CD8-positive, alpha-beta memory T cell (primary cell): ENCODE measurements at regions not wholly inside any gene's neighbourhood (a gene's known extent, or its start where the extent isn't known, plus 50 kb on each side); places are given as distances from the start of the nearest gene placed in this dataset.
A peak's percentile ranks its signal among the peaks of the same experiment; 100 is the strongest.

Experiments
- CTCF ChIA-PET: fragments of 350-600 bp; sonication (Branson Sonifier 250); formaldehyde crosslinking; loops from one replicate; lab custom pipeline; 2021; ENCODE audit warnings: antibody characterized with exemption; lab: Charles Lee
- POLR2A ChIA-PET: fragments of 350-600 bp; sonication (Branson Sonifier 250); formaldehyde crosslinking; loops from one replicate; lab custom pipeline; 2021; ENCODE audit warnings: antibody characterized with exemption; lab: Charles Lee
- DNase-seq, 5 donors: peaks; one replicate each; pipeline versions ENCODE4 v3.0.0 to v3.0.0-alpha.2; 2020 to 2022; ENCODE audit warnings: mixed read lengths in 1 of 5
- H3K27ac ChIP-seq: one replicate; pipeline ENCODE4 v1.7.0; 2013; ENCODE audit warnings: low read depth, mild to moderate bottlenecking, low read length, moderate library complexity
- H3K27me3 ChIP-seq: 2 replicates; pipeline ENCODE4 v1.7.0; 2013; ENCODE audit warnings: low read length, mild to moderate bottlenecking; ENCODE audit not compliant: insufficient read depth, poor library complexity, severe bottlenecking
- H3K36me3 ChIP-seq: 2 replicates; pipeline ENCODE4 v1.7.0; 2013; ENCODE audit warnings: mild to moderate bottlenecking, low read length, moderate library complexity; ENCODE audit not compliant: insufficient read depth
- H3K4me1 ChIP-seq: 2 replicates; pipeline ENCODE4 v1.7.0; 2013; ENCODE audit warnings: mild to moderate bottlenecking, low read length, moderate library complexity; ENCODE audit not compliant: insufficient read depth
- H3K4me3 ChIP-seq: 2 replicates; pipeline ENCODE4 v1.7.0; 2013; ENCODE audit warnings: mild to moderate bottlenecking, low read length
- H3K9me3 ChIP-seq: 2 replicates; pipeline ENCODE4 v1.7.0; 2013; ENCODE audit warnings: mild to moderate bottlenecking, low read length
- H3K27ac Mint-ChIP-seq, 8 donors: one replicate each; pipeline ENCODE4 v1.8.0; 2020 to 2021; ENCODE audit warnings: mixed read lengths in 8 of 8, mild to moderate bottlenecking in 6 of 8, inconsistent platforms in 3 of 8, moderate library complexity in 3 of 8
- H3K27me3 Mint-ChIP-seq, 2 donors: one replicate each; pipeline ENCODE4 v1.8.0; 2020 to 2021; ENCODE audit warnings: mixed read lengths in 2 of 2, mild to moderate bottlenecking in 1 of 2, moderate library complexity in 1 of 2
- H3K36me3 Mint-ChIP-seq, 3 donors: one replicate each; pipeline ENCODE4 v1.8.0; 2020 to 2021; ENCODE audit warnings: mixed read lengths in 3 of 3, inconsistent platforms in 1 of 3, mild to moderate bottlenecking in 1 of 3
- H3K4me1 Mint-ChIP-seq, 3 donors: one replicate each; pipeline ENCODE4 v1.8.0; 2020 to 2021; ENCODE audit warnings: mixed read lengths in 3 of 3, inconsistent platforms in 1 of 3, mild to moderate bottlenecking in 1 of 3
- H3K4me3 Mint-ChIP-seq, 7 donors: one replicate each; pipeline ENCODE4 v1.8.0; 2020 to 2021; ENCODE audit warnings: mixed read lengths in 7 of 7, mild to moderate bottlenecking in 6 of 7, moderate library complexity in 4 of 7, inconsistent platforms in 2 of 7
- H3K9me3 Mint-ChIP-seq, 5 donors: one replicate each; pipeline ENCODE4 v1.8.0; 2020 to 2022; ENCODE audit warnings: mixed read lengths in 5 of 5, mild to moderate bottlenecking in 3 of 5, moderate library complexity in 2 of 5, inconsistent platforms in 1 of 5

DNA sequence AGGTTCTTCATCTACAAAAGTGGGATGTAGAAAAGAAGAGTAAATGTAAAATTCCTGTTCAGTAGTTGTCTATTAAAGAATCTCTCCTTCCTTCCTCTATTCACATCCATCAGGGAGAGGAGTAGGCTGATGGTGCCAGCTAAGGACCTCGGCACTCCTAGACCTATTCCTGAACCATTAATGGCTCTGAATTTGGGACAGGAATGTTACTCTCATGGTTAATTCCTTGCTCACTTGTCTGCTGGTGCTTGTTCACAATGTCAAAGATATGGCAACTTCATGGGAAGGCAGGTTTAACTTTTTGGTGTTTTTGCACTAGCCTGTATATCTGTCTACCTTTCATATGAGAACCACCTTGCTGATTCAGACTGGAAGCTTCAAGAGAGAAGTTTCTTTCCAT, 206.6 kb downstream of the DAD1 start:
- Histone ChIP-seq H3K27me3 (no peaks in the 10 kb centered on the region), H3K4me3 (no peak overlapping the region), H3K27ac (no peak overlapping the region), H3K9me3 (no peaks in the 10 kb centered on the region), H3K4me1 (no peaks in the 10 kb centered on the region), H3K36me3 (no peaks in the 10 kb centered on the region)
- H3K36me3 Mint-ChIP-seq, result no peaks in the 10 kb centered on the region
- H3K27me3 Mint-ChIP-seq, result no peaks in the 10 kb centered on the region
- no peak overlapping the region for H3K27ac Mint-ChIP-seq
- no peak for DNase-seq
- ChIA-PET CTCF (no interaction called here), POLR2A (no interaction called here)
- H3K4me3 Mint-ChIP-seq, result no peak overlapping the region
- H3K9me3 Mint-ChIP-seq, result no peaks in the 10 kb centered on the region
- H3K4me1 Mint-ChIP-seq, result no peaks in the 10 kb centered on the region

DNA sequence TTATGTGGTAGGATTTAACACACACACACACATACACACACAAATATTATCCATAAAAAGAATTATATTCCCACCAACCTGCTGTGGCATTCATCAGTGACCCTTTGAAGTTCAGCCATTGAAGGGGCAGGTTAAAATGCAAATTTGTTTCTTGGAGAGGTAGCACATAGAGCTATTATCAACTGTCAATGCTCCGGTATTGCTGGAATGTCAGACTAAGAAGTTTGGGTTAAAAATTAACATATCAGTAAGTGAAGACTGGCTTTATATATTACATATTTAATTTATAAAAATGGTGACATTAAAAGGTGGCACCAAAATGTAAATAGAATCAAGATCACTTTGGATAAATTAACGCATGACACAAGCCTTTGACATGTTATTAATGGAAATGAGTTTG, 207.3 kb downstream of the DAD1 start:
- no peaks in the 10 kb centered on the region for H3K4me1 Mint-ChIP-seq
- POLR2A ChIA-PET, result no interaction called here

DNA sequence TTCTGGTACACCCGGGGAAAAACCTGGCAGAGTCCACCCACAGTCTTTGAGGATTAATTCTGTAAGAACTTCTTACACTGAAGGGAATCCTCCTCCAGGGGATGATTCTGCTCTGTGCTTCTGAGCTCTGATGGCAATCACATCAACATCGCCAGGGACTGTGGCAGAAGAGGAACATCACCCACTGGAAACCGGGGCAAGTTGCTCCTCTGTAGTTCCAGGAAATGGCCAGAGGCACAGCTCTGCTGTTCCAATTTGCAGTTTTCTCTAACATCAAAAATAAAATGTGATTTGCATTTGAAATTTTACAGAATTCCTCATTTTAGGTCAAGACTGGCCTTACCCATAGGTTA, 207.6 kb downstream of the DAD1 start:
- Mint-ChIP-seq H3K27ac (peak overlapping the region in 1 of 8 donors; percentile 35), H3K4me1 (no peaks in the 10 kb centered on the region), H3K27me3 (no peaks in the 10 kb centered on the region), H3K9me3 (no peaks in the 10 kb centered on the region), H3K4me3 (no peak overlapping the region), H3K36me3 (no peaks in the 10 kb centered on the region)
- no peaks in the 10 kb centered on the region for H3K36me3 ChIP-seq
- H3K9me3 ChIP-seq, result no peaks in the 10 kb centered on the region
- ChIA-PET POLR2A (no interaction called here), CTCF (no interaction called here)
- no peak overlapping the region for H3K27ac ChIP-seq
- H3K27me3 ChIP-seq, result no peaks in the 10 kb centered on the region
- DNase-seq, result no peak
- no peaks in the 10 kb centered on the region for H3K4me1 ChIP-seq
- H3K4me3 ChIP-seq, result no peak overlapping the region

More for the DNA sequence above, 207.3 kb downstream of the DAD1 start:
- no peak overlapping the region for H3K27ac Mint-ChIP-seq
- no peaks in the 10 kb centered on the region for H3K9me3 Mint-ChIP-seq
- Histone ChIP-seq H3K4me1 (no peaks in the 10 kb centered on the region), H3K9me3 (no peaks in the 10 kb centered on the region), H3K4me3 (no peak overlapping the region), H3K27ac (no peak overlapping the region), H3K36me3 (no peaks in the 10 kb centered on the region), H3K27me3 (no peaks in the 10 kb centered on the region)
- no peaks in the 10 kb centered on the region for H3K27me3 Mint-ChIP-seq
- CTCF ChIA-PET, result no interaction called here
- no peak for DNase-seq
- no peak overlapping the region for H3K4me3 Mint-ChIP-seq
- H3K36me3 Mint-ChIP-seq, result no peaks in the 10 kb centered on the region

DNA sequence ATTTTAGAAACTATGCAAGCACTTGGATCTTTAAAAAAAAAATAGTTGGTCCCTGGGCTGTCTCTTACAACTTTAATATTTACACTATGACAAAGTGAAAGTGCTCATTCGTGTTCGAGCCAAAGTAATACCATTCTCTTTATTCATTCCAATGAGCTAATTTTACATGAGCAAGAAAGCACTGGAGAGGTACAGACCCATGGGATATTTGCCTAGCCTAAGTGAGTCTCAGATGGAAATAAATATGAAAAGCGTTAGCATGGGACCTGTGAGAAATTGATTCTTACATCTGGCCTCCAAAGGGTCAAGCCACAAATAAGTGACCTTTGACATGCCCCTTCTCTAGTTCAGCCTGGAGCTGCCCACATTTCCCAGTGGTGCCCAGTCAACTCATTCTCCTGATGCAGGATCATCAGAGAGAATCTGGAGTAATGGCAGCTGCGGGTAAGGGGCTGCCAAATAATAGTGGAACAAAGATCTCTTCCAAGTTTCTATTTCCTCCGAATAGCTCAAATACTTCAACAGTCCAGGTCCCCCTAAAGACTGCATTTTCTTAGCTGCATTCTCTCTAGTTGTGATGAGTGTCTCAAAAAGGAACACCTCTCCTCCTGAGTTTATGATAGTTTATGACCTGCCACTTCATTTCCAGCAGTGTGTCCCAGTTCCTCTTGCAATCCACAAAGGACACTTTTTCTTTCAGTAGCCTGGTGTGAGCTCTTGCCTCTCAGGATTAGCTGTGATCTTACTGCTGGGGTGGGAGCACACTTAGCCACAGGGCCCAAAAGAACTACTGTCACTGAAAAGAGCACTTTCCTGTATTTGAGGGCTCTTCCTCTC, 208.2 kb downstream of the DAD1 start:
- Mint-ChIP-seq H3K4me3 (no peak overlapping the region), H3K4me1 (no peaks in the 10 kb centered on the region), H3K9me3 (no peaks in the 10 kb centered on the region), H3K36me3 (no peaks in the 10 kb centered on the region), H3K27me3 (no peaks in the 10 kb centered on the region), H3K27ac (peak overlapping the region in 1 of 8 donors; percentile 35)
- no peak overlapping the region for H3K4me3 ChIP-seq
- no peak for DNase-seq
- H3K9me3 ChIP-seq, result no peaks in the 10 kb centered on the region
- POLR2A ChIA-PET, result no interaction called here
- H3K27me3 ChIP-seq, result no peaks in the 10 kb centered on the region
- no peaks in the 10 kb centered on the region for H3K36me3 ChIP-seq
- no peak overlapping the region for H3K27ac ChIP-seq
- no peaks in the 10 kb centered on the region for H3K4me1 ChIP-seq
- CTCF ChIA-PET, result no interaction called here

DNA sequence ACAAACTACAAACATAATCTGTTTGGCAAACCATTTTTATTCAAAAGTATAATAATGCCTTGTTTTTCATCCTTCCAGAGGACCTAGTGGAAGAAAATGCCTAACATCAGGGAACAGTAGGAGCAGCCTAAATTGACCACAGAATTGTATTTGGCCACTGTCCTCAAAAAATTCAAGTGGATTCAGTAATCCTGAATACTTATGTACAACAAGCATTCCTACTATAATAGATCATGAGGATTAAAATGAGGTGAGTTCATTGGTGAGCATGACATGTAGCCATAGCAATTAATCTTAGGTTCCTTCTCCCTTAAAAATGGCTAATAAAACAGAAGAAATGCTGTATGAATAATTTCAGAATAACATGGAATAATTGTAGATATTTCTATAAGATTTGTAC, 209.3 kb downstream of the DAD1 start:
- H3K27me3 ChIP-seq, result no peaks in the 10 kb centered on the region
- Mint-ChIP-seq H3K4me3 (no peak overlapping the region), H3K27ac (no peak overlapping the region), H3K27me3 (no peaks in the 10 kb centered on the region), H3K9me3 (no peaks in the 10 kb centered on the region), H3K4me1 (no peaks in the 10 kb centered on the region), H3K36me3 (no peaks in the 10 kb centered on the region)
- H3K4me3 ChIP-seq, result no peak overlapping the region
- DNase-seq, result no peak
- ChIA-PET CTCF (no interaction called here), POLR2A (no interaction called here)
- H3K27ac ChIP-seq, result no peak overlapping the region
- no peaks in the 10 kb centered on the region for H3K9me3 ChIP-seq
- no peaks in the 10 kb centered on the region for H3K36me3 ChIP-seq
- H3K4me1 ChIP-seq, result no peaks in the 10 kb centered on the region

DNA sequence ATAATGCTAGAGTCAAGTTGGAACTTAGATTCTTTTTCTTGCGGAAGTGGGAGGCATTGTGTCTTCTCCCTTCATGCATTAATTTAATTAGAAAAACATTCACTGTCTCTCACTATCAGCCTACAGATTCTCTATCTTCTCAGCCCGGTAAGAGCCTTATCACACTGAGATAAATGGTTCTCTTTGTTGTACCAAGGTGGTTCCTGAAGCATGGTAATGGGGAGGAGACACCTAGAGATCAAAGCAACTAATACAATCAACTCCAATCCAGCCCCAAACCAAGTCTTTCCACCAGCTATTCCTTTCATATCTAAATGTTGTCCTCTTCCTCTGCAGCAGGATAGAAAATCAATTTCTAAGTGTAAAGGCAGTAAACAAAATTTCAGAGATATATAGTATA, 210.8 kb downstream of the DAD1 start:
- H3K27ac ChIP-seq, result no peak overlapping the region
- no peaks in the 10 kb centered on the region for H3K27me3 Mint-ChIP-seq
- H3K4me3 ChIP-seq, result no peak overlapping the region
- H3K36me3 Mint-ChIP-seq, result no peaks in the 10 kb centered on the region
- no peaks in the 10 kb centered on the region for H3K9me3 ChIP-seq
- no peaks in the 10 kb centered on the region for H3K36me3 ChIP-seq
- no peak overlapping the region for H3K4me3 Mint-ChIP-seq
- H3K4me1 Mint-ChIP-seq, result no peaks in the 10 kb centered on the region
- no peak for DNase-seq
- no peaks in the 10 kb centered on the region for H3K4me1 ChIP-seq
- CTCF ChIA-PET, result no interaction called here
- POLR2A ChIA-PET, result no interaction called here
- no peaks in the 10 kb centered on the region for H3K27me3 ChIP-seq
- no peak overlapping the region for H3K27ac Mint-ChIP-seq
- H3K9me3 Mint-ChIP-seq, result no peaks in the 10 kb centered on the region

DNA sequence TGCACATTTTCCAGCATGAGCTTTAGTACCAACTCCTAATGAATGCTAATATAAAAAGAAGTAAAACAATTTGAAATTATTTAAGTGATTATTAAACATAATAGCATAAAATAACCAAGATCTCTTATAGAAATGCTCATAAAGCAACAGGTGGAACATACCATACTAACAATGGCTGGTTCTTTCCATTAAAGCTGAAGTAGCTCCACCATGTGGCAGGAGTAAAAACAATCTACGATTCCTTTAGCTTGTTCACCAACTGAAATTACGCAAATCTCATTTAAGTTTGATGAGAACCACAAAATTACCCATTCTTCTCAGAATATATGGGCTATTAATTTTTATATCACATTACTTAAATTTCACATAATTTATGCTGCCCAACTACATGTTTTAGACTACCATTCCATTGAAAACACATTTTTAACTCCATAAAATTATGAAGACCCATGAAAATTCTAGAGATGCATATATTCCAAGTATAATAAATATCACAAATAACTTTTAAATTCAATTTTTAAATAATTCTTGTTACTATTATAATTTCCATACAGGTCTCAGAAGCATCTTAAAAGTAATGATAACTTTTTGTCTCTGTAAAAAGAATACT, 213.6 kb downstream of the DAD1 start:
- H3K4me3 ChIP-seq, result no peak overlapping the region
- ChIA-PET CTCF (no interaction called here), POLR2A (no interaction called here)
- no peaks in the 10 kb centered on the region for H3K9me3 ChIP-seq
- H3K27me3 ChIP-seq, result no peaks in the 10 kb centered on the region
- Mint-ChIP-seq H3K4me1 (no peaks in the 10 kb centered on the region), H3K36me3 (no peaks in the 10 kb centered on the region), H3K27ac (no peak overlapping the region), H3K9me3 (no peaks in the 10 kb centered on the region), H3K27me3 (no peaks in the 10 kb centered on the region), H3K4me3 (no peak overlapping the region)
- H3K27ac ChIP-seq, result no peak overlapping the region
- no peaks in the 10 kb centered on the region for H3K4me1 ChIP-seq
- no peak for DNase-seq
- no peaks in the 10 kb centered on the region for H3K36me3 ChIP-seq

DNA sequence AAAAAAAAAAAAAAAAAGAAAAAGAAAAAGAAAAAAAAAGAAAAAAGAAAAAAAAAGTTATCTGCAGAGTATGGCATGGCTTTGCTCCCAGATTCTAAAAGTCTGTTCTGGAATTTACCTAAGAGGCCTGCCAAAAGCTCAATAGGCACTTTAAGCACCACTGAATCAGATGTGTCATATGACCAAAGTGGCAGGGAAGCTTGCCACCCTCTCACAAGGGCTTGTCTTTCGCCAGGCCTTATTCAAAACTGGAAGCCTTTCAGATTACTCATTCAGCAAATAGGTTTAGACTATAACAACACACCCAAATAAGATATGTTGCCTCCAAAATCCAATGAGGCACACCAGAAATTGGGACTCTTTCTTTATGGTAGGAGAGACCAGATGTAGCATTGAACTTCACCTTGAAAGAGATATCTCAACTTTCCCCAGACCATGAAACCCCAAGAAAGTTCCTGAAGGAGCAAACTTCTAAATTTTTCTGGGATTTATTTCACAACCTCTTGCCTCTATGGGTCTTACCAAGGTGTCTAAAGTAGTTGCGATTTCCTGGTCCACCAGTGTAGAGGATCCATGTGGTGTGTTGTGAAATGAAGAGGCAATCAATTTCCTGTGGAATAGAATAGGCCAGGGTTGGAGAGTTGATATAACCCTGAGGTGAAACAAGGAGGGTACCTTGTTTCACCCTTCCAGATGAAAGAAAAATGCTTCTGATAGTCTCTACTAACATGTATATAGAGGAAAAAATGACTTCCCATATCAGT, 218.8 kb downstream of the DAD1 start:
- Histone ChIP-seq H3K27ac (no peak overlapping the region), H3K36me3 (no peaks in the 10 kb centered on the region), H3K9me3 (no peaks in the 10 kb centered on the region), H3K27me3 (no peaks in the 10 kb centered on the region), H3K4me1 (no peaks in the 10 kb centered on the region), H3K4me3 (no peak overlapping the region)
- ChIA-PET CTCF (no interaction called here), POLR2A (no interaction called here)
- no peaks in the 10 kb centered on the region for H3K9me3 Mint-ChIP-seq
- DNase-seq, result no peak
- no peaks in the 10 kb centered on the region for H3K36me3 Mint-ChIP-seq
- no peaks in the 10 kb centered on the region for H3K4me1 Mint-ChIP-seq
- no peak overlapping the region for H3K27ac Mint-ChIP-seq
- H3K4me3 Mint-ChIP-seq, result no peak overlapping the region
- H3K27me3 Mint-ChIP-seq, result no peaks in the 10 kb centered on the region
